ENCODE measurements at regions not wholly inside any gene's neighbourhood (a gene's known extent, or its start where the extent isn't known, plus 50 kb on each side); places are given as distances from the start of the nearest gene placed in this dataset.

GRCh38 chr2:172198361-172198760 is 95.7 kb upstream of the DLX2 start:
- Histone ChIP-seq H3K4me2 (ENCODE audit: insufficient read depth in 1 of 2, low read depth in 2 of 2, low read length in 2 of 2) (no peak overlapping the region), H3K27ac (ENCODE audit: low read depth, low read length) (no peak overlapping the region)
- CTCF ChIA-PET (ENCODE audit: partially characterized antibody): interaction anchor here (1.3 kb wide), 1 partner anchor 267 kb away, joined by 3 read pairs; no protein-coding TSS in a partner anchor

More at GRCh38 chr2:172198361-172198760, 95.7 kb upstream of the DLX2 start:
- Histone ChIP-seq H3K79me2 (ENCODE audit: control insufficient read depth in 1 of 2, insufficient read depth in 2 of 2, low read length in 2 of 2) (no peaks in the 10 kb centered on the region), H3K79me1 (ENCODE audit: low read depth, low read length) (no peaks in the 10 kb centered on the region), H3K4me3 (ENCODE audit: extremely low read depth in 1 of 4, insufficient read depth in 2 of 4, low read depth in 3 of 4, low read length in 4 of 4) (no peak overlapping the region), H4K8ac (ENCODE audit: extremely low read depth, insufficient read depth, low read length) (no peak overlapping the region), H2BK15ac (ENCODE audit: low read length) (no peak overlapping the region), H3K14ac (ENCODE audit: insufficient read length) (no peak overlapping the region), H2BK20ac (ENCODE audit: low read length) (no peak overlapping the region), H2BK12ac (ENCODE audit: low read depth, low read length) (no peak overlapping the region), H2AFZ (ENCODE audit: low read length) (no peak overlapping the region), H3K18ac (ENCODE audit: extremely low read depth, low read length) (no peak overlapping the region), H3K27me3 (replicated peaks in 1 of 4; ENCODE audit: control insufficient read depth in 3 of 4, extremely low read depth in 1 of 4, insufficient read depth in 3 of 4, low read length in 3 of 4) (no peaks in the 10 kb centered on the region), H3K9ac (replicated peaks in 1 of 4; ENCODE audit: extremely low read depth in 1 of 4, low read depth in 3 of 4, low read length in 3 of 4) (no peak overlapping the region), H4K20me1 (replicated peaks in 1 of 2; ENCODE audit: control insufficient read depth in 1 of 2, insufficient read depth in 2 of 2, low read length in 2 of 2) (no peaks in the 10 kb centered on the region), H3K23me2 (ENCODE audit: low read depth, low read length) (no peaks in the 10 kb centered on the region), H4K91ac (replicated peaks; ENCODE audit: insufficient read length, low read length) (no peak overlapping the region), H3K4me1 (replicated peaks in 1 of 4; ENCODE audit: control insufficient read depth in 3 of 4, insufficient read depth in 4 of 4, low read length in 3 of 4) (no peaks in the 10 kb centered on the region), H2BK5ac (ENCODE audit: low read depth, low read length) (no peak overlapping the region), H3K36me3 (ENCODE audit: control insufficient read depth in 2 of 4, insufficient read depth in 4 of 4, low read length in 3 of 4) (peaks cover 0 to 8% (median 0%) of the 10 kb centered on the region in 4 experiments; a peak in 3 of 8 replicates), H3K9me3 (ENCODE audit: insufficient read depth in 2 of 2, low read depth in 1 of 2, low read length in 1 of 2) (peaks cover 22 to 25% of the 10 kb centered on the region in 2 experiments), H2BK120ac (replicated peaks; ENCODE audit: low read depth, low read length) (no peak overlapping the region), H3K23ac (ENCODE audit: insufficient read length) (no peak overlapping the region), H3K4ac (replicated peaks; ENCODE audit: insufficient read length, low read depth, low read length) (no peak overlapping the region), H3K56ac (replicated peaks; ENCODE audit: insufficient read length, low read depth, low read length) (no peak overlapping the region), H4K5ac (ENCODE audit: insufficient read length, low read depth, low read length) (no peak overlapping the region), H2AK5ac (ENCODE audit: low read depth, low read length) (no peak overlapping the region)
- POLR2A ChIA-PET (ENCODE audit: partially characterized antibody): no interaction called here
- FAIRE-seq (no peak), DNase-seq (ENCODE audit: low read depth in 1 of 2, low spot score in 2 of 2) (no peak)
- WGBS, 2 experiments (ENCODE audit: extremely low coverage in 1 of 2, insufficient coverage in 1 of 2, insufficient read length in 1 of 2, insufficient replicate concordance in 2 of 2, low coverage in 1 of 2, low lambda C conversion rate in 2 of 2, missing lambda C conversion rate in 1 of 2): 85% methylated on average over 4 of the region's 4 CpGs; no CpG with 5 or more reads in 1 of the 2 experiments
- TF ChIP-seq POLR2A (IDR thresholded peaks at IDR 0.05; ENCODE audit: control extremely low read depth in 1 of 2, low read depth in 2 of 2, low read length in 2 of 2): no peak
- no peak for TF ChIP-seq SUZ12 (IDR thresholded peaks at IDR 0.05; ENCODE audit: low read length)
- no peak for TF ChIP-seq YY1 (IDR thresholded peaks at IDR 0.05; ENCODE audit: low read depth, low read length)
